ENCODE measurements at regions not wholly inside any gene's neighbourhood (a gene's known extent, or its start where the extent isn't known, plus 50 kb on each side); places are given as distances from the start of the nearest gene placed in this dataset.

DNA sequence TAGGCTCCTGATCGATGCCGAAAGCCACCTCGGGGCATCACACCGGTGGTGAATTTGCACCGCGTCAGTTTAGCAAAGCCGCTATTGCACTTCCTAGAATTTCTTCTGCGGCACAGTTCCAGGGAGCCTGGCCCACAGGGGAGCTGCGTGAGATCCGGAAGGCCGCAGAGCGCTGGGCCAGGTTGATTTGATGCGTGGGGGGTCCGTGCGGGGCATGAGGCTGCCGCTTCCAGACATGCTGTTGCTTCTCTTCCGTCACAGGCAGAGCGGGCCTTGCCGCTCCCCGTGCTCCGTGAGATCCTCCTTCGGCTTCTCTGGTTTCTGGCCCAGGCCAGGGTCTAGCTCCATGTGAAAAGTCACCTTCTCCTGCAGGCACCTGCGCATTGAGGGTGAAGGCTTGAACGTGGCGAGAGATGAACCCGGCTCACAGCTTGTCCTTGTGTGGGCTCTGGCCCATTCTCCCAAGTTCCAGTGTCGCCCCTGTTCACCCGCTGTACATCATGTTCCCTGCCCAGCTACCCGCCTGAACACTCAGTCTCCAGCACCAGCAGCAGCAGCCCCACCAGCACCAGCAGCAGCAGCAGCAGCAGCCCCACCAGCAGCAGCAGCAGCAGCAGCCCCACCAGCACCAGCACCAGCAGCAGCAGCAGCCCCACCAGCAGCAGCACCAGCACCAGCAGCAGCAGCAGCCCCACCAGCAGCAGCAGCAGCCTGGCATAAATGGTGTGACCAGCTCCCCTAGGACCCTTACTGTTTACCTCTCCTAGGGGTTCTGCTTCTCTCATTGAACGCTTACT, 131.2 kb downstream of the TRIML1 start:
- no peaks in the 10 kb centered on the region for H3K36me3 ChIP-seq
- DNase-seq, result no peak
- H3K4me3 ChIP-seq (ENCODE audit: low read depth, low read length), result no peak overlapping the region
- no peaks in the 10 kb centered on the region for H3K4me1 ChIP-seq
- H3K9me3 ChIP-seq, result no peaks in the 10 kb centered on the region
- TF ChIP-seq, protein P1, sequence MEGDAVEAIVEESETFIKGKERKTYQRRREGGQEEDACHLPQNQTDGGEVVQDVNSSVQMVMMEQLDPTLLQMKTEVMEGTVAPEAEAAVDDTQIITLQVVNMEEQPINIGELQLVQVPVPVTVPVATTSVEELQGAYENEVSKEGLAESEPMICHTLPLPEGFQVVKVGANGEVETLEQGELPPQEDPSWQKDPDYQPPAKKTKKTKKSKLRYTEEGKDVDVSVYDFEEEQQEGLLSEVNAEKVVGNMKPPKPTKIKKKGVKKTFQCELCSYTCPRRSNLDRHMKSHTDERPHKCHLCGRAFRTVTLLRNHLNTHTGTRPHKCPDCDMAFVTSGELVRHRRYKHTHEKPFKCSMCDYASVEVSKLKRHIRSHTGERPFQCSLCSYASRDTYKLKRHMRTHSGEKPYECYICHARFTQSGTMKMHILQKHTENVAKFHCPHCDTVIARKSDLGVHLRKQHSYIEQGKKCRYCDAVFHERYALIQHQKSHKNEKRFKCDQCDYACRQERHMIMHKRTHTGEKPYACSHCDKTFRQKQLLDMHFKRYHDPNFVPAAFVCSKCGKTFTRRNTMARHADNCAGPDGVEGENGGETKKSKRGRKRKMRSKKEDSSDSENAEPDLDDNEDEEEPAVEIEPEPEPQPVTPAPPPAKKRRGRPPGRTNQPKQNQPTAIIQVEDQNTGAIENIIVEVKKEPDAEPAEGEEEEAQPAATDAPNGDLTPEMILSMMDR (IDR thresholded peaks at IDR 0.05; ENCODE audit: low read depth, low read length), result no peak
- H3K27me3 ChIP-seq, result no peaks in the 10 kb centered on the region

GRCh38 chr4:188275686-188276085, 136.4 kb downstream of the TRIML1 start:
- TF ChIP-seq, protein P1 (IDR thresholded peaks at IDR 0.05; ENCODE audit: low read depth, low read length), result no peak
- Histone ChIP-seq H3K36me3 (no peaks in the 10 kb centered on the region), H3K4me3 (ENCODE audit: low read depth, low read length) (no peak overlapping the region), H3K9me3 (no peaks in the 10 kb centered on the region), H3K4me1 (no peaks in the 10 kb centered on the region), H3K27me3 (no peaks in the 10 kb centered on the region)
- no peak for DNase-seq

- H3K9me3 ChIP-seq, result no peaks in the 10 kb centered on the region
- H3K36me3 ChIP-seq, result no peaks in the 10 kb centered on the region
- H3K27me3 ChIP-seq, result no peaks in the 10 kb centered on the region
- TF ChIP-seq, protein P1 (IDR thresholded peaks at IDR 0.05; ENCODE audit: low read depth, low read length), result no peak
- DNase-seq, result no peak
- no peaks in the 10 kb centered on the region for H3K4me1 ChIP-seq
- no peak overlapping the region for H3K4me3 ChIP-seq (ENCODE audit: low read depth, low read length)
Observed at GRCh38 chr4:188279184-188279583, 139.9 kb downstream of the TRIML1 start.

- Histone ChIP-seq H3K36me3 (no peaks in the 10 kb centered on the region), H3K9me3 (no peaks in the 10 kb centered on the region), H3K27me3 (no peaks in the 10 kb centered on the region), H3K4me3 (ENCODE audit: low read depth, low read length) (no peak overlapping the region), H3K4me1 (no peaks in the 10 kb centered on the region)
- TF ChIP-seq, protein P1 (IDR thresholded peaks at IDR 0.05; ENCODE audit: low read depth, low read length), result no peak
- DNase-seq, result no peak
Observed at GRCh38 chr4:188282471-188283232, 143.4 kb downstream of the TRIML1 start.

DNA sequence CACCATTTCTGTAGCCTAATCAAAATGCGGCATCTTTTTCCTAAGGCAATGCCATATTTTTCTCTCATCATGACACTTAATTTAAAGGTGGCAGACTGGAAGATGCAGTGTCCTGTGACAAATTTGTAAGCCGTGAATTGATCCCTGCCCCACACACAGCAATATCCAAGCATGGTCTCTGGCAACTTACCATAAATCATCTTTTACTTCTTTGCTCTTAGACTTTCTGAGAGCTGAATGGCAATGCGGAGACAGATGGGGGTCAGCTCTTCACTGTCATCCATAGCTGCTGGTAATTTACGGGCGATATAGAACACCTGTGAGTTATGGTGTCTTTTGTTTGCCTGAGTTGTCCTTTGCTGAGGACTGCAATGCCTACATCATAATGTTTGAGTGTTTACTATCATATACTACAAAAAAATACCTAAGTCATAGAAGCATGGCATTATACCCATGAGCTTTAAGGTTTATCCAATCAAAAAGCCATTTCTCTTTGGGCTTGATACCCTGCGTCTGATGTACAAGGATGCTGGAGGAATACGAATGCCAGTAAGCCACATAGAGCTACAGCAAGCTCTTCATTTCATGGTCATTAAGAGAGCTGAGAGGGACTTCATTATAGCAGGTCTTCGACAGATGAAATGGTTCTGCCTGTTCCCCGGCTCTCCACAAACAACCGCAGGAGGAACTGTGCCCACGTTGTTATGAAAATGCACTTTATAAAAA, 148.1 kb downstream of the TRIML1 start:
- H3K9me3 ChIP-seq, result no peaks in the 10 kb centered on the region
- H3K4me3 ChIP-seq (ENCODE audit: low read depth, low read length), result no peak overlapping the region

More for the DNA sequence above, 148.1 kb downstream of the TRIML1 start:
- Histone ChIP-seq H3K27me3 (no peaks in the 10 kb centered on the region), H3K4me1 (no peaks in the 10 kb centered on the region), H3K36me3 (no peaks in the 10 kb centered on the region)
- TF ChIP-seq, protein P1 (IDR thresholded peaks at IDR 0.05; ENCODE audit: low read depth, low read length), result no peak
- DNase-seq, result no peak
